GM23248 (cell line): ENCODE measurements at regions not wholly inside any gene's neighbourhood (a gene's known extent, or its start where the extent isn't known, plus 50 kb on each side); places are given as distances from the start of the nearest gene placed in this dataset.

Source experiments
- EZH2 ChIP-seq: fragments of 200-600 bp; sonication (generic); IDR thresholded peaks from 2 replicates; pipeline ENCODE4 v1.6.1; 2018; ENCODE audit warnings: antibody characterized with exemption, mild to moderate bottlenecking; ENCODE audit not compliant: insufficient read depth, poor library complexity, severe bottlenecking
- EZH2phosphoT487 ChIP-seq: fragments of 200-600 bp; sonication (generic); IDR thresholded peaks from 2 replicates; pipeline ENCODE4 v1.6.1; 2018; ENCODE audit warnings: antibody characterized with exemption, moderate library complexity, mild to moderate bottlenecking, low read depth; ENCODE audit not compliant: insufficient read depth

- TF ChIP-seq EZH2 (no peak), EZH2phosphoT487 (no peak)
Measured at GRCh38 chr2:21561965-21562364, 438.2 kb downstream of the TDRD15 start.
